ENCODE measurements at regions not wholly inside any gene's neighbourhood (a gene's known extent, or its start where the extent isn't known, plus 50 kb on each side); places are given as distances from the start of the nearest gene placed in this dataset.

DNA sequence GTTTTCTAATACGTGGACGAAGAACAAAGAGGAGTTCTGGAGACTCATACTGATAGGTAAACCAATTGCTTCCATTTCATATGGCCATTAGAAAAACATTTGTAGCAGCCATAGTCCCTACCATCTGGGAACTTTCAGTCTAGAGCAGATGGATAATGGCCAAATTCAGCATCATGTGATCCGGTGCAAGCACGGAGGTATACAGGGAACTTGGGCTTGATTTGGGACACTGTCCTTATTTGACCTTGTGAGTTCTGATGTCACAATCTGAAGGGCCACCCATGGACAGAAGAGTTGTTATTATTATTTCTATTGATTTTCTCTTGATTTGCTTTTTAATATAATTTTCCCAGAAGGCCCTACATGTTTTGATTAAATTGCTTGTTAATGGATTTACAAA lies 154.6 kb upstream of the ZNF267 start:
- Histone ChIP-seq H2BK120ac (replicated peaks; ENCODE audit: low read depth, low read length) (no peak overlapping the region), H3K14ac (ENCODE audit: insufficient read length) (no peak overlapping the region), H3K23me2 (ENCODE audit: low read depth, low read length) (0 out of 2 replicates have a peak, but pooled peaks cover under 1% of the 10 kb centered on the region), H2BK15ac (ENCODE audit: low read length) (no peak overlapping the region), H3K4me2 (ENCODE audit: insufficient read depth in 1 of 2, low read depth in 2 of 2, low read length in 2 of 2) (no peak overlapping the region), H3K27me3 (replicated peaks in 1 of 4; ENCODE audit: control insufficient read depth in 3 of 4, extremely low read depth in 1 of 4, insufficient read depth in 3 of 4, low read length in 3 of 4) (no peaks in the 10 kb centered on the region), H2AFZ (ENCODE audit: low read length) (no peak overlapping the region), H3K23ac (ENCODE audit: insufficient read length) (no peak overlapping the region), H4K20me1 (replicated peaks in 1 of 2; ENCODE audit: control insufficient read depth in 1 of 2, insufficient read depth in 2 of 2, low read length in 2 of 2) (peaks cover 0 to 9% of the 10 kb centered on the region in 2 experiments), H2AK5ac (ENCODE audit: low read depth, low read length) (no peak overlapping the region), H3K56ac (replicated peaks; ENCODE audit: insufficient read length, low read depth, low read length) (no peak overlapping the region), H3K4me3 (ENCODE audit: extremely low read depth in 1 of 4, insufficient read depth in 2 of 4, low read depth in 3 of 4, low read length in 4 of 4) (no peak overlapping the region), H2BK20ac (ENCODE audit: low read length) (no peak overlapping the region), H3K4ac (replicated peaks; ENCODE audit: insufficient read length, low read depth, low read length) (no peak overlapping the region), H3K79me1 (ENCODE audit: low read depth, low read length) (peaks cover 9% of the 10 kb centered on the region), H2BK5ac (ENCODE audit: low read depth, low read length) (no peak overlapping the region), H4K8ac (ENCODE audit: extremely low read depth, insufficient read depth, low read length) (no peak overlapping the region), H3K9ac (replicated peaks in 1 of 4; ENCODE audit: extremely low read depth in 1 of 4, low read depth in 3 of 4, low read length in 3 of 4) (no peak overlapping the region), H3K4me1 (replicated peaks in 1 of 4; ENCODE audit: control insufficient read depth in 3 of 4, insufficient read depth in 4 of 4, low read length in 3 of 4) (peaks cover 0 to 6% (median 0%) of the 10 kb centered on the region in 4 experiments; a peak in 3 of 7 replicates), H3K18ac (ENCODE audit: extremely low read depth, low read length) (no peak overlapping the region), H4K5ac (ENCODE audit: insufficient read length, low read depth, low read length) (no peak overlapping the region), H4K91ac (replicated peaks; ENCODE audit: insufficient read length, low read length) (no peak overlapping the region), H3K9me3 (ENCODE audit: insufficient read depth in 2 of 2, low read depth in 1 of 2, low read length in 1 of 2) (no peaks in the 10 kb centered on the region), H3K27ac (ENCODE audit: low read depth, low read length) (no peak overlapping the region), H2BK12ac (ENCODE audit: low read depth, low read length) (no peak overlapping the region), H3K36me3 (ENCODE audit: control insufficient read depth in 2 of 4, insufficient read depth in 4 of 4, low read length in 3 of 4) (peaks cover 3 to 19% (median 13%) of the 10 kb centered on the region in 4 experiments; a peak in 7 of 8 replicates), H3K79me2 (ENCODE audit: control insufficient read depth in 1 of 2, insufficient read depth in 2 of 2, low read length in 2 of 2) (peaks cover 8 to 57% of the 10 kb centered on the region in 2 experiments)
- no peak for DNase-seq (ENCODE audit: low read depth in 1 of 2, low spot score in 2 of 2)
- WGBS, 2 experiments (ENCODE audit: extremely low coverage in 1 of 2, insufficient coverage in 1 of 2, insufficient read length in 1 of 2, insufficient replicate concordance in 2 of 2, low coverage in 1 of 2, low lambda C conversion rate in 2 of 2, missing lambda C conversion rate in 1 of 2), result 98% methylated on average over 4 of the region's 4 CpGs; no CpG with 5 or more reads in 1 of the 2 experiments
- CTCF ChIA-PET (ENCODE audit: partially characterized antibody), result interaction anchor here (1.6 kb wide), 1 partner anchor 8 kb away, joined by 5 read pairs; no protein-coding TSS in a partner anchor
- POLR2A ChIA-PET (ENCODE audit: partially characterized antibody), result no interaction called here
- TF ChIP-seq, protein P1, sequence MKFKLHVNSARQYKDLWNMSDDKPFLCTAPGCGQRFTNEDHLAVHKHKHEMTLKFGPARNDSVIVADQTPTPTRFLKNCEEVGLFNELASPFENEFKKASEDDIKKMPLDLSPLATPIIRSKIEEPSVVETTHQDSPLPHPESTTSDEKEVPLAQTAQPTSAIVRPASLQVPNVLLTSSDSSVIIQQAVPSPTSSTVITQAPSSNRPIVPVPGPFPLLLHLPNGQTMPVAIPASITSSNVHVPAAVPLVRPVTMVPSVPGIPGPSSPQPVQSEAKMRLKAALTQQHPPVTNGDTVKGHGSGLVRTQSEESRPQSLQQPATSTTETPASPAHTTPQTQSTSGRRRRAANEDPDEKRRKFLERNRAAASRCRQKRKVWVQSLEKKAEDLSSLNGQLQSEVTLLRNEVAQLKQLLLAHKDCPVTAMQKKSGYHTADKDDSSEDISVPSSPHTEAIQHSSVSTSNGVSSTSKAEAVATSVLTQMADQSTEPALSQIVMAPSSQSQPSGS (IDR thresholded peaks at IDR 0.05; ENCODE audit: low read length), result no peak
- TF ChIP-seq SIX5 (IDR thresholded peaks at IDR 0.05; ENCODE audit: low read depth, low read length) (no peak), HDAC6 (IDR thresholded peaks at IDR 0.05; ENCODE audit: low read depth, low read length) (no peak), MAX (IDR thresholded peaks at IDR 0.05) (no peak), ASH2L (IDR thresholded peaks at IDR 0.05; ENCODE audit: low read length) (no peak)
- no peak for FAIRE-seq
